ENCODE measurements at regions not wholly inside any gene's neighbourhood (a gene's known extent, or its start where the extent isn't known, plus 50 kb on each side); places are given as distances from the start of the nearest gene placed in this dataset.

DNA sequence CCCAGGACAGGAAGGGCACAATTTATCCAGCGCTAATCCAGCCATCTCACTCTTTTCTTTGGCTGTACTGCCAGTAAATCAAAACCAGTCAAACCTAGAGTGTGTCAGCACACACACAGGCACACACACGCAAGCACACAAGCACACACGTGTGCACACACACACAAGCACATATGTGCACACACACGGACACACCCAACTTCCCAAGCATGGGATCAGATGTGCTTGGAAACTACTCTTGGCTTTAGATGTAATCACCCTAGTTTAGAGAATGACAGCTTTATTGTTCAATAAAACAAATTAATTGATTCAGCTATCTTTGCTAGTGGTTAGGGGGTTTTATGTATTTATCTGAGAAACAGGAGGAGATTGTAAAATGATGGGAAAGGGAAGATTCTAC, 615.0 kb upstream of the MKI67 start:
- Histone ChIP-seq H3K27me3 (ENCODE audit: control insufficient read depth in 2 of 2, insufficient read depth in 2 of 2, low read length in 2 of 2) (no peaks in the 10 kb centered on the region), H3K9me1 (replicated peaks; ENCODE audit: control insufficient read depth, extremely low read depth, insufficient read depth, low read length) (no peaks in the 10 kb centered on the region), H3K4me2 (ENCODE audit: insufficient read depth, low read length) (no peak overlapping the region), H3K27ac (ENCODE audit: insufficient read depth, low read depth, low read length) (no peak overlapping the region), H3K79me2 (ENCODE audit: control insufficient read depth, insufficient read depth, low read length) (no peaks in the 10 kb centered on the region), H3K36me3 (ENCODE audit: control insufficient read depth in 2 of 2, extremely low read depth in 1 of 2, insufficient read depth in 2 of 2, low read length in 2 of 2) (no peaks in the 10 kb centered on the region), H4K20me1 (replicated peaks; ENCODE audit: control insufficient read depth, extremely low read depth, insufficient read depth, low read length) (no peaks in the 10 kb centered on the region), H3K4me1 (ENCODE audit: control insufficient read depth, extremely low read depth, insufficient read depth, low read length) (no peaks in the 10 kb centered on the region), H2AFZ (ENCODE audit: low read depth, low read length) (no peak overlapping the region), H3K9me3 (replicated peaks; ENCODE audit: control insufficient read depth, insufficient read depth, low read length) (peaks cover 2% of the 10 kb centered on the region), H3K9ac (replicated peaks; ENCODE audit: extremely low read depth, insufficient read depth, low read length) (no peak overlapping the region), H3K4me3 (replicated peaks in 1 of 3; ENCODE audit: insufficient read depth in 1 of 3, low read depth in 1 of 3, low read length in 3 of 3) (no peak overlapping the region)
- POLR2A ChIA-PET = no interaction called here
- DNase-seq (ENCODE audit: low read depth, low spot score) (no peak), FAIRE-seq (no peak)
- no TSS peak for BruUV-seq (replicated peaks)
- dilution Hi-C loops (cut with MboI; ENCODE audit: extremely low pct_ligation_motif_present, low sequenced_read_pairs) = no loop called here
- intact Hi-C loops (cut with micrococcal nuclease) = no loop called here
- CTCF ChIA-PET = interaction anchor here (1.6 kb wide), 1 partner anchor 11 kb away, joined by 3 read pairs; no protein-coding TSS in a partner anchor
- TF ChIP-seq, protein P1, sequence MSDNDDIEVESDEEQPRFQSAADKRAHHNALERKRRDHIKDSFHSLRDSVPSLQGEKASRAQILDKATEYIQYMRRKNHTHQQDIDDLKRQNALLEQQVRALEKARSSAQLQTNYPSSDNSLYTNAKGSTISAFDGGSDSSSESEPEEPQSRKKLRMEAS (IDR thresholded peaks at IDR 0.05; ENCODE audit: insufficient read depth, insufficient read length) = no peak
- TF ChIP-seq POLR2AphosphoS5 (IDR thresholded peaks at IDR 0.05; ENCODE audit: insufficient read depth, low read depth, low read length) = no peak
- no peak for TF ChIP-seq GATA2 (IDR thresholded peaks at IDR 0.05; ENCODE audit: insufficient read depth, insufficient read length, low read depth, low read length)
- TF ChIP-seq POLR2A (IDR thresholded peaks at IDR 0.05; ENCODE audit: low read depth, low read length) = no peak
- TF ChIP-seq JUN (IDR thresholded peaks at IDR 0.05; ENCODE audit: borderline replicate concordance, insufficient read depth, insufficient read length, low read depth) = no peak

DNA sequence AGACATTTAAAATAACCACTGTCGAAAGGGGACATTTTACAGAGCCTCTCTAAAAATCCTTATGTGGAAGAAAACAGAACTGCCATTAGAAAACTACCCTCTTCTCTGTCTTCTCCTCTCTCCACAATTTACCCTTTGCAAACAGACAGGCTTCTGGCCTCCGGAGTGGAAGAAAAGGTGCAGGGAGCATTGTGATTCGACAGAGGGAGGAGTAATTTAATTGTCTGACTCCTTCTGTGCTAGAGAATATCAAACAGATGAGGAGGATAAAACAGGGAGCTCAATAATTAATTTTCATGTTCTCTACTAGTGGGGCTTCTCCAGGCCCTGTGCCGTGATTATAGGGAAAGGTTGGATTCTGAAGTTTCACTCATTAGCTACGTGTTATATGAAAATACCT, 615.5 kb upstream of the MKI67 start:
- TF ChIP-seq, protein P2, sequence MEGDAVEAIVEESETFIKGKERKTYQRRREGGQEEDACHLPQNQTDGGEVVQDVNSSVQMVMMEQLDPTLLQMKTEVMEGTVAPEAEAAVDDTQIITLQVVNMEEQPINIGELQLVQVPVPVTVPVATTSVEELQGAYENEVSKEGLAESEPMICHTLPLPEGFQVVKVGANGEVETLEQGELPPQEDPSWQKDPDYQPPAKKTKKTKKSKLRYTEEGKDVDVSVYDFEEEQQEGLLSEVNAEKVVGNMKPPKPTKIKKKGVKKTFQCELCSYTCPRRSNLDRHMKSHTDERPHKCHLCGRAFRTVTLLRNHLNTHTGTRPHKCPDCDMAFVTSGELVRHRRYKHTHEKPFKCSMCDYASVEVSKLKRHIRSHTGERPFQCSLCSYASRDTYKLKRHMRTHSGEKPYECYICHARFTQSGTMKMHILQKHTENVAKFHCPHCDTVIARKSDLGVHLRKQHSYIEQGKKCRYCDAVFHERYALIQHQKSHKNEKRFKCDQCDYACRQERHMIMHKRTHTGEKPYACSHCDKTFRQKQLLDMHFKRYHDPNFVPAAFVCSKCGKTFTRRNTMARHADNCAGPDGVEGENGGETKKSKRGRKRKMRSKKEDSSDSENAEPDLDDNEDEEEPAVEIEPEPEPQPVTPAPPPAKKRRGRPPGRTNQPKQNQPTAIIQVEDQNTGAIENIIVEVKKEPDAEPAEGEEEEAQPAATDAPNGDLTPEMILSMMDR (IDR thresholded peaks at IDR 0.05; ENCODE audit: extremely low read depth in 1 of 2, insufficient read depth in 1 of 2, low read depth in 1 of 2, low read length in 2 of 2) = no peak
- TF ChIP-seq POLR2AphosphoS5 (IDR thresholded peaks at IDR 0.05; ENCODE audit: insufficient read depth, low read depth, low read length) (no peak), EZH2 (IDR thresholded peaks at IDR 0.05; ENCODE audit: borderline replicate concordance, low read depth, low read length, severe bottlenecking) (no peak), GATA2 (IDR thresholded peaks at IDR 0.05; ENCODE audit: insufficient read depth, insufficient read length, low read depth, low read length) (no peak), FOS (IDR thresholded peaks at IDR 0.05; ENCODE audit: borderline replicate concordance, insufficient read depth, low read length) (no peak), JUN (IDR thresholded peaks at IDR 0.05; ENCODE audit: borderline replicate concordance, insufficient read depth, insufficient read length, low read depth) (no peak), POLR2A (IDR thresholded peaks at IDR 0.05; ENCODE audit: low read depth, low read length) (no peak), MYC (IDR thresholded peaks at IDR 0.05; ENCODE audit: low read depth, low read length) (no peak)
- TF ChIP-seq, protein P1 (IDR thresholded peaks at IDR 0.05; ENCODE audit: insufficient read depth, insufficient read length) = no peak
- Histone ChIP-seq H4K20me1 (replicated peaks; ENCODE audit: control insufficient read depth, extremely low read depth, insufficient read depth, low read length) (no peaks in the 10 kb centered on the region), H3K9me1 (replicated peaks; ENCODE audit: control insufficient read depth, extremely low read depth, insufficient read depth, low read length) (no peaks in the 10 kb centered on the region), H3K27ac (ENCODE audit: insufficient read depth, low read depth, low read length) (no peak overlapping the region), H3K9ac (replicated peaks; ENCODE audit: extremely low read depth, insufficient read depth, low read length) (no peak overlapping the region), H3K4me3 (replicated peaks in 1 of 3; ENCODE audit: insufficient read depth in 1 of 3, low read depth in 1 of 3, low read length in 3 of 3) (no peak overlapping the region), H3K79me2 (ENCODE audit: control insufficient read depth, insufficient read depth, low read length) (no peaks in the 10 kb centered on the region), H3K36me3 (ENCODE audit: control insufficient read depth in 2 of 2, extremely low read depth in 1 of 2, insufficient read depth in 2 of 2, low read length in 2 of 2) (no peaks in the 10 kb centered on the region), H3K4me2 (ENCODE audit: insufficient read depth, low read length) (no peak overlapping the region), H3K27me3 (ENCODE audit: control insufficient read depth in 2 of 2, insufficient read depth in 2 of 2, low read length in 2 of 2) (no peaks in the 10 kb centered on the region), H3K4me1 (ENCODE audit: control insufficient read depth, extremely low read depth, insufficient read depth, low read length) (no peaks in the 10 kb centered on the region), H2AFZ (ENCODE audit: low read depth, low read length) (no peak overlapping the region), H3K9me3 (replicated peaks; ENCODE audit: control insufficient read depth, insufficient read depth, low read length) (peaks cover 2% of the 10 kb centered on the region)
- BruUV-seq (replicated peaks) = no TSS peak
- dilution Hi-C loops (cut with MboI; ENCODE audit: extremely low pct_ligation_motif_present, low sequenced_read_pairs) = no loop called here
- ChIA-PET CTCF (interaction anchor here (1.6 kb wide), 1 partner anchor 10 kb away, joined by 3 read pairs; no protein-coding TSS in a partner anchor), POLR2A (no interaction called here)
- FAIRE-seq = no peak
- intact Hi-C loops (cut with micrococcal nuclease) = no loop called here
- DNase-seq (ENCODE audit: low read depth, low spot score) = no peak
